ENCODE measurements at regions not wholly inside any gene's neighbourhood (a gene's known extent, or its start where the extent isn't known, plus 50 kb on each side); places are given as distances from the start of the nearest gene placed in this dataset.

DNA sequence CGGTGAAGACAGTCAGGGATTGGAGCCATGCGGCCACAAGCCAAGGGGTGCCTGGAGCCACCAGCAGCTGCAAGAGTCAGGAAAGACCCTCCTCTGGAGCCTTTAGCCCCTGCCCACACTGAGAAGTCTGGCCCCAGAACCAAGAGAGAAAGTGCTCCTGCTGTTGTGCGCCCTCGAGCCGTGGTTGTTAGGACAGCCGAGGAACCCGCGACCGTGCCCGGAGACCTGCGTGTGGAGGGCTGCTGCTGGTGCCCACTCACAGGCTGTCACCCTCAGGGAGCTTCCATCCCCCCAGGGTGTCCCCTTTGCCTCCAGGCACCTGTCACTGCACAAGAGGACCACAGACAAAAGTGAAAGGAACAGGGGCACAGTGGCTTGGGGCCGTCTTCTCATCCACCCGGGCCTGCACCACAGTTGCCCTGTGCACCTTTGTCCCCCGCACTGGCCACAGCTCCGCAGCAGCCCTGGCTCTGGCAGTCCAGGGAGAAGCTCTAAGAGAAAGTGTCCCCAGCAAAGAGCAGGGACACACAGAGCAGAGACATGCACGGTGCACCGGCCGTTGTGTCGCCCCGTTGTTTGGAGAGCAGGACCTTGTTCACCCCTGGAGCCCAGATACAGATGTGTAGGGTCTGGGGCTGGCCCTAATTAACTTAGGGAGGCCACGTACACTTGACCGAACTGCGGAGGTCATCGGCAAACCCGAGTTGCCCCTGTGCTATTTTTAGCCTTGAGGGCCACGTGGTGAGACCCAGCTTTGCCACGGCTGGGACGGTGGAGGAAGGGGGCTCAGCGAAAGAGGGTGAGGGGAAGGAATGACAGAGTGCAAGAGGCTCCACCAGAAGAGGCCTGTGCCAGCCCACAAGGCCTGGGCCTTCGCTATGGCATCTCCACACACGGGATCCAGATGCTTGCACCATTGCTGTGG lies 329.2 kb downstream of the C16orf95 start:
- no peak for DNase-seq

DNA sequence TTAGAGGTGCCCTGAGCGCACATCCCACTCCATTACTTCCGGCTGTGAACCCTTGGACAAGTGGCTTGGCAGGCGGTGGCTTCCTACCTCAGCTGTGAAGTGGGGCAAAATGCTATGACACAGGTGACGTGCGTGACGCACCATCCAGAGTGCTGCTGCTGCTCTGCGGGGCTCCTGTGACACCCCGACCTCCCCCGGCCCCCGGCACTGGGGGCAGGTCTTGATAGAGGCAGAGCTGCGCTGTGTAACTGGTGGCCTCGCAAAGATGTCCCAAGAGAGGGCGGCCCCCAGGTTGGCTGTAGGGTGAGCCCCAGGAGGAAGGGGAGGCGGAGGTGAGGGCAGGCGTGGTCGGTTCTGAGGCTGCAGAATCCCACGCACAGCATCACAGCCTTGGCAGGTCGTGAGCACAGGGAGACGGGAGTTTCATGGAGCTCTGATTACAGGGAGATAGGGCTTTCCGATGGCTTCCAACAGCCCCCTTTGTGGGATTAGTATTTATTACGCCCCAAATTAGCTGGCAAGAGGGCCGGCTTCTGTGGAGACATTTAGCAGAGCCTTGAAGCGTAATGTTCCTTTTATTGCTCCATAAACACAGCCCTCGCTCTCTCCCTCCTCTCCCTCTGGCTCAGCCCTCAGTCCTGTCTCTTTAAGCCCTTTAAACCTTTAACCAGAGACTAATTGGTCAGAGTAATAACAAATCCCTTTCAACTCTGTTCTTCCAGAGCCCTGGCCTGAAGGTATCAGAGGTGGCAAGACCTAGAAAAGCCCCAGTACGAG lies 328.1 kb downstream of the C16orf95 start:
- no peak for DNase-seq

DNA sequence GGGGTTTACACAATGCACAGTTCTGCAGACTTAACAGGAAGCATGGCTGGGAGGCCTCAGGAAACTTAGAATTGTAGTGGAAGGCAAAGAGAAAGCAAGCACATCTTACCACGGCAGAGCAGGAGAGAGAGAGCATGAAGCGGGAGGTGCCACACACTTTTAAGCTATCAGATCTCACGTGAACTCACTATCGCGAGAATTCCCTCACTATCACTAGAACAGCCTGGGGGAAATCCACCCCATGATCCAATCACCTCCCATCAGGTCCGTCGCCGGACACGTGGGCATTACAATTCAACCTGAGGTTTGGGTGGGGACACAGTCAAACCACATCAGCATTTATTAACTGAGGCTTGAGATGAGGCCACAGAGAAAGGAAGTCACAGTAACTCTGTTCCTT lies 326.7 kb downstream of the C16orf95 start:
- no peak for DNase-seq

DNA sequence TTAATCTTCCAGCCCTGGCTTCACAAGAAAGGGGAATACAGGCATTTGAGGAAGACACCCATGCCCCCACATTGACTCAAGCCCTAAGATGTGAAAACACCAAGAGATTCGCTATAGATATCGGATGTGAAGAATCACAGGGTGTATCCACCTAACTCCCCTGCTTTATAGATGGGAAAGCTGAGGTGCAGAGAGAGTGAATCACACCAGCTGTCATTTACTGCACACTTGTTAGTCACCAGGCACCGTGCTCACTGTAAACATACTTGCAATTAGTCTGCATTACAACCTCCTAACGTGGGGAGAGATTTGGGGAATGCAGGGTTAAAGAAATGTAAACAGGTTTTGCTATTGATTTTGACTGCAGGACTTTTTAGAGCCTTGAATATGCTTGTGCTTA lies 325.5 kb downstream of the C16orf95 start:
- DNase-seq = no peak

DNA sequence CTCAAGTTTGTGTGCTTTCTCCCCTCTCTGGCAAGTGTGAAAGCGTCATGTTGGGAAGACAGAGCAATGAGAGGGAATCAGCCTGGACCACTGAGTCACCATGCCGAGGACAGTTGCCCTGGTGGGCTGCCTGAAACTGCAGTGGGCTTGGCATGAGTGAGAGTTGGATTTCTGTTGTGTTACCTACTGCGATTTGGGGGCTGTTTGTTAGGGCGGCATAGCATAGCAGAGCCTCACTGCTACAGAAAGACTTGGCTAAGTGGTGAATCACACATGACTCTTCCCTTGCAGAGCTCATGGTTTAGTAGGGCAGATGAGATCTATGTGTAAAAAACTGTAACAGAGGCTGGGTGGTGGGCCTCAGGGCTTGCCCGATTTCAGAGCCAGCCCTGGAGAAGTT lies 324.6 kb downstream of the C16orf95 start:
- no peak for DNase-seq

DNA sequence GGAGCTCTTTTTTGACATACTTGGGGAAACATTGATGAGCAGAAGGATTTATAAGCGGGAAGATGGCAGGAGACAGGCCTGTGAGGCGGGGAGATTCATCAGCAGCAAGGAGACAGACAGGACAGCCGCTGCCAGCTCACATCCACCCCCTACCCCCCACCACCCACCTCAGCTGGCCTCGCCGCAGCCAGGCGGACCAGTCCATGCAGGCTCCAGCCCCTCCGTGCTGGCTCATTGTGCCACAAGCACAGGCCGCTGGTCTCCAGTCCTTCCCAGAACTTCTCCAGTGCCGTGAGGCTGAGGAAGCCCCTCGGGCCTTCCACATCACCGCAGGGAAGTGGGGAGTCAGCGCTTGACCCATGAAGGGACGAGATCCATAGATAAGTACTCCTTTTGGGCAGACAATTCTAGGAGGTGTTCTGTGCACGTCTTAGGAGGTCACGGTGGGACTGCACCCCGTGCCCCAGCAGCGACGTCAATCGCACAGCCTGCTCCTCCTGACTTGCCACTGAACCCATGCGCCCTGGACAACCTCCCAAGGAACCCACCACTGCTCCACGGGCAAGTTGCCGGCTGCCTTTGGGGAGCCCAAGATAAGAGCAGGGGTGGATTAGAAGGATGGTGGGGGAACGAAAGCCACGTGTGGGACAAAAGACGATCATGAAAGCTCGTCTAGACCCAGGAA lies 323.6 kb downstream of the C16orf95 start:
- DNase-seq = no peak

DNA sequence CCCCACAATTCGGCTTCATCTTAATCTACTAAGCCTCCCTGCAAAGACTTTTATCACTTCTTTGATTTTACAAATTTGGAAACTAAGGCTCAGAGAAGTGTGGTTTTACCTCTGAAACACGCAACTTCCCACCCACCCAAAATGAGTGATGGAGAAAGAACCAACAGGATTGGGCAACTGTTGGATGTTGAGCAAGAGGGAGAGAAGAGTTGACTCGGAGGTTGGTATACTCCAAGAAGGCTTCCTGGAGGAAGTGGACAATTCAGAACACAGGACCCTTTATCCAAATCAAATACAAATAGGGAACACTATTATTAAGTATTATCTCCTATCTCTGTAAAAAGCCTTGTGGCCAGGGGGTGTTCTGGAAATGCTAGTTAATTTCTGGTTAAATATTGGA lies 323.0 kb downstream of the C16orf95 start:
- no peak for DNase-seq

DNA sequence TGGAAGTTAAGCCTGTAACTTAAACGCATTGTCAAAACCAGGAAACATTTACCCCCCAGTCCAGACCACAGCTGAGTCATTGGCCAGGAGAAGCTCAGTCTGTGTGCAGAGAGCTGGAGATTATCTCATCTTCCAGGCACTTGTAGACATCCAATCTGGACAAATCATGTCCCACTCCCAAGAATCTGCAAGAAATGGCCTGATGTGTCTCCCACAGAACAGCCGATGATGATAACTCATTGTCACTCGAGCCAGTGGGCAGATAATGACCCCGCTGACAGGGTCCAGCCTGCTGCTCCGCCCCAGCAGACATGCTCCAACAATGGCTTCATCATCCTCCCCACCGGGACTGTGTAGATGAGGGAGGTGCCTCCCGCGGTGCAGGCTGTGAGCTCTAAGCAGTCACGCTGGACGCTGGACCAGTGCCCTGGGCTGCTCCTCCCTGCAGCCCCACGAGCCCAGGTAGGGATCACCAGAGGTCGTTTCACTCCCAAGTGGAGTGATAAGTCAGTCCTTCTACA lies 322.5 kb downstream of the C16orf95 start:
- DNase-seq = no peak

DNA sequence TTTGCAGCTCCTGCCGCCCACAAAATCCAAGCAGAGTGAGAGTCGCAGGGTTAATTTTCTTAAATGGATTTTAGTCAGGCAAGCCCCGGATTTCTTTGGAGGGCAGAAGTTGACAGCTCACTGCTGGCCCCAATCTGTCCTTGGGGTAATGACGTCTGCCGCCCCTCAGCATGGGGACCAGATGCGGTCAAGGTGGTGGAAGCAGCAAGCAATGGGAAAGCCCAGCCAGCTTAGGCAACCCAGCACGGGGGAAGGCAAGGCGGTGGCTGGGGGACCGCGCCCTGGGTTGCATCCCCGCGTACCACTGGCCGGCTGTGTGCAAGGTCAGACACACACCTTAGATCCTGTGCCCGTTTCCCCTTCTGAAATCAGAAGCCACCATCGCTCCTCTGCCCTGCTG lies 321.7 kb downstream of the C16orf95 start:
- DNase-seq = no peak

DNA sequence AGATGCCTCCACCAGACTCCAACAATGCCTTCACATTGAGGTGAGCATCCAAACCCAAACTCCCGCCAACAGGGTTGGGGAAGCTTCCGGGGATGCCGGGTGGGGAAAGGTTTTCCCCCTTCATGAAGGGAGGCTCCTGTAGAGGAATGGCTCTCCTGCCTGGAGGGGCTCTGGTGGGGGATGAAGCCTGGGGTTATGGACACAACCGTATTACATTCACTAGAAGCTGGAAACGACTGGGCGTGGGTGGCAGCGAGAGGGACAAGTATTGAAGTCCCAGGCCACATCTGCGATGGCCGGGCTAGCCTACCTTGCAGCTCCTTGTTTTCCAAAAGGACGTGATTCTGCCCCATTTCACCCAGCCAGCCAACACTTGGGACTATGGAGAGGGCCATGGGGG lies 321.1 kb downstream of the C16orf95 start:
- DNase-seq = no peak

DNA sequence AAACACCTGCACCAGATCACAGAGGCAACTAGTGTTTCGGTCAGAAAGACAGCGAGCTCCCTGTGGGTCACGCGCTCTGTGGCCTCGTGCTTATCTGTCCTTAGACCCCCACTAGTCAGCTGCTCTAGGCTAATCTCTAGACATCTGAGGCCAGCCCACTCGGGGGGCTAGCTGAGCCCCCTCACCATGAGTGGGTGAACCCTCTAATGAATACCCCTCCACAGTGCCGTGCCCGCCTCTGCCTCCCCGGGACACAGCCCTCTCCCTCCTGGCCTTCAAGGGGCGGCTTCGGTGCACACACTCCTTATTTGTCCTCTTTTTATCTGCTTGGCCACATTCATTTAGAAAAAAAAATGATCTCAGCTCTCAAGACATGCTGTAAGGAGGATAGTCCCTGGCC lies 320.1 kb downstream of the C16orf95 start:
- no peak for DNase-seq

DNA sequence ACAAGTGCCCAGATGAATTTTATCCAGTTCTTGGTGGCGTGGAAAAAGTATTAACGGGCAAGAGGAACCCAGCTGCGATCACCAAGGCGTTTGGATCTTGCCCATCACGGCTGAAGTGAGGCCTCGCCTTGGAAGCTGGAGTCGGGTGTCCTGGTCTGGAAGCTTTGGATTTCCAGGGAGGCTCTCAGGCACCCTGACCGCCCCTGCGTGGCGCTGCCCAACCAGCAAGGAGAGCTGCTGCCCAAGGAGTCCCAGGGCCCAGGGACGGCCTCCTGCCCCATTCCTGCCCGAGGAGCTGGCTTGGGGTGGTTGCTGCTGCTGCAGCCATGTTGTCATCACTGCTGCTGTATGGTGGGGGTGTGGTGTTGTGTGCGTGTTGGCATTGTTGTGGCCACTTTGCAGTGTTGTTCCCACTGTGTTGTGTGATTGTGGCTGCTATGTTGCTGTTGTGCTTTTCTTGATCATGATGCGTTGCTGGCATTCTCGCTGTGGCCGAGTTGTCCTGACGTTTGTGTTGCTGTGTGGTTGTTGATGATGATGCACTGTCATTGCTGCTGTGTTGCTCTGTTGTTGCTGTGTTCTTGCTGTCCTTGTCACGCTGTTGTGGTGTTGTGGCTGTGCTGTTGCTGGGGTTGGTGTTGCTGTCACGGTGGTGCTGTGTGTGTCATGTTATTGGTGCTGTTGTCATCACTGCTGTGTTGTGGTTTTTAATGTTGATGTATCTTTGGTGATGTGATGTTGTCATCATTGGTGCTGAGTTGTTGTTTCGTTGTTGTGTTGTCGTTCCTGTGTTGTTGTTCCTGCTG lies 318.8 kb downstream of the C16orf95 start:
- DNase-seq = no peak

DNA sequence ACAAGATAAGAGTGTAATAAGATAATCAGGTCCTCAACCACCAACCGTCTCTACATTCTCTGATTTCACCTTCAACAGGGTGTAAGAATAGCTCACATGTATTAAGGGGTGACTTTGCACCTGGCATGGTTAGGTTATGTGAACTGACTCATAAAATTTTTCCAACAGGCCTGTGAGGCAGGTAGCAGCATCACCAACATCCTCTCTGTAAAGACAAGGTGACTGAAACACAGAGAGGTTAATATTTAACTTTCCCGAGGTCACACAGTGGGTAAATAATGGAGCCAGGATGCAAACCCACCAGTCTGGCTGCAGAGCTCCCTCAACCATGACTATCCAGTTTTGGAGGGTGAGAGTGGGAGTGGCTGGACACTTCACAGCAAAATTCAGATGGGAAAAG lies 317.2 kb downstream of the C16orf95 start:
- no peak for DNase-seq

DNA sequence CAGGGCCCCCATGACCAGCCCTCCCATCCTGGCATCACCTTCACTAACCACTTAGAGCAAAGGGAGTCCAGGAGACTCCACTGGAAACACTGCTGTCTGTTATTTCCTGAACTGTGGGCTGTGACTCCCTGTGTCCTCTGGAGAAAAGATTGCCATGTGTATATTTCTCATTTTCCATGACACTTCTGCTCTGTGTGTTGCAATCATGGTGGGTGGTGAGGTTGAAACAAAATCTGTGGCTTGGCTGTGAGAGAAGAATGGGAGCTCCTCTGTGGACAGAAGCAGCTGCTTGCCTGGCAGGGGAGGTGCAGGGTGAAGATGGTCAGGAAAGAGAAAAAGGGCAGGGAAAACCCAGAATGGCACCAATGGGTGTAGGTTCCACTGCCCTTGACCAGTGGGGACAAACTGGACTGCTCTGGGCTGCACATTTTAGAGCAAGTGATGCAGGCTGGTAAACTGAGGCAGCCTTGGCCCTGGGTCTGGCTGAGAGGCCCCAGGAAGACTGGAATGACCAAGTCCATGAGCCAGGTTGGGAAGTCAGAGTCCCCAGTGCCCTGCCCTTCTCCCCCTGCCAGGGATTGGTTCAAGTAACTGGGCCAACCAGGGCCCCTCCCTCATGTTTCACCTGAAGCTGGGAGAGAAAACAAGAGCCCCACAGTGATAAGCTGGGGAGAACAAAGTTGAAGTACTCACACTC lies 314.3 kb downstream of the C16orf95 start:
- no peak for DNase-seq

DNA sequence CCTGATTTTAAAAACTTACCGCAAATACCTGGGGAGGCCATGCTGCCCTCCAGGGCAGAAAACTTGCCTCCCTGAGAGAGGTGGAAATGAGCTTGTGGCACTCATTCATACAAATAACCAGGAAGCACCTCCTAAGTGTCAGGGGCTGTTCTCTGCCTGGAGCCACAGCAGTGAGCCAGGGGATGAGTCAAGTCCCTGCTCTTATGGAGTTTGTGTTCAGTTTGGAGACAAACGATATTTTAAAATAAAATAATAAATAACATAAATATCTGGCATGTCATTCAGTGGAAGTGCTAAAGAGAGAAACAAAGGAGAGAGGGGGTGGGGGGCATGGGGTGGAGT lies 313.8 kb downstream of the C16orf95 start:
- no peak for DNase-seq

DNA sequence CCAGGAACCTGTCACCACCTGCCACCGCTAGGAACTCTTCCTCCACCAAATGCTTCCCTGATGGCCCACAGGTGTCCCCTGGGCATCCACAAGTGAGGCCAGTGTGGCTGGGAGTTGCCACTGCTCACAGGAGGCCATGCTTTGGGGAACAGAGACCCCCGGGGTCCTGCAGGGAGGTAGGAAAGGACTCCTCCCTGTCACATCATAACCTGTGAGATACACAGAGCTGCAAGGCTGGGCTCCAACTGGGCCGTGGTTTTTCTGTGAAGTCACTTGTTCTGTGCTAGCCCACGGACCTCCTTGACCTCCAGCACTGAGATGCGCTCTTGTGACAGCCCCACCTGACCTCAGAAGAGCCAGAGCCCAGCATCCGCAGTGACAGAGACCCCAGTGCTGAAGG lies 311.2 kb downstream of the C16orf95 start:
- DNase-seq = no peak

DNA sequence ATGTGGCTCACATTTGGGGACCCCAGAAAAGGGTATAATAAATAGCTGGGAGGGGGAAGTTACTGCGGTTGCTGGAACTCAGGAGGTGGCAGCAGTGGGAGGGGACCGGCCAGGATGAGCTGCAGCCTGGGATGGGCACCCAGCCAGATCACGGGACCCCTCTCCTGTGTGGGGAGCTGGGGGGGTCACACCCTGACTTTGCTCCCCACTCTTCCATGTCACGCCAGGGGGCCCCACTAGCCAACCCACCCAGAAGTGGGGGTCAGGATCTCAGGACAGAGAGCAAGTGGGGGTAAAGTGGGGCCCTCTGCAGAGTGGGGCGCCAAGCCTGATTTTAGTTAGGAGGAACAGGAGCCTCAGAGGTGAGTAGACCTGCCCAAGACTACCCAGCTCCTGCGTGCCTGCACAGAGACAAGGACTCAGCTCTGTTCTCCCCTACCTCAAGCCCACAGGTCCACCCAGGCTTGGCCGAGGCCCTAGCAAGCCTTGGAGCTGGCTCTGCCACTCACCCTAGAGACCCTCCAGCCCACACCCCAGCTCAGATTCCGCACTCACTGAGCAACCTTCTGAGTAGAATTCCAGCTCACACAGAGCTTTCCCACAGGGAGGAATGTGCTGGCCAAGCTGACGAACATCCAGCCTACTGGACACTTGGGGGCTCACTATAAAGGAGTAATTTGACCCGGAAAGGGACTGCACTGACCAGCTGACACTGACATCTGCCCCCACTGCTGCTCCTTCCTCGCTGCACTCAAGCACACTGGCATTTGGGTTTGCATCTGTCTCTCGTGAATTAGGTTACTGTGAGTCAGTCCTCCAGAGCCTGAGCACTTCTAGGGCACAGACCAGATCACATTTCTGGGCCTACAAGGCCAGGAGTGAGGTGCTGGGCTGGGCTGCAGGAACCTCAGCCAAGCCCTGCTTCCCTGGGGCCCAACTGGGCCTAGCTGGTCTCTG lies 310.1 kb downstream of the C16orf95 start:
- no peak for DNase-seq

DNA sequence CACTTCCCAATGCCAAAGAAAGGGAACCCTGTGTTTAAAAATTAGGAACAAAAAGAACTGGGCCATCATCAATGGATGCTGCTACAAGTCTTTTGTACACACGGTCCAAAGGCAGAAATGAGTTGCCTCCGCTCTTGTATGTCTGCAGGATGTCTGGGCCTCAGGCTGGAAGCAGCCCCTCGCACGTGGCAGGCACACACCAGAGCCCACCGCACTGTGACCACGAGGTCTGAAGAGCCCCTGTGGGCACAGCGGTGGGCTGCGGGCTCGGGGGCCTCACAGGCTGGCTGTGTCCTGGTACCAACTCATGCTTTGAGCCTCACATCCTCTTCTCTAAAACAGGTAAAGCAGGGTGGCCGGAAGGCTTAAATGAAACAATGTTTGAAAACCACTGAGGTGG lies 309.3 kb downstream of the C16orf95 start:
- DNase-seq = no peak

DNA sequence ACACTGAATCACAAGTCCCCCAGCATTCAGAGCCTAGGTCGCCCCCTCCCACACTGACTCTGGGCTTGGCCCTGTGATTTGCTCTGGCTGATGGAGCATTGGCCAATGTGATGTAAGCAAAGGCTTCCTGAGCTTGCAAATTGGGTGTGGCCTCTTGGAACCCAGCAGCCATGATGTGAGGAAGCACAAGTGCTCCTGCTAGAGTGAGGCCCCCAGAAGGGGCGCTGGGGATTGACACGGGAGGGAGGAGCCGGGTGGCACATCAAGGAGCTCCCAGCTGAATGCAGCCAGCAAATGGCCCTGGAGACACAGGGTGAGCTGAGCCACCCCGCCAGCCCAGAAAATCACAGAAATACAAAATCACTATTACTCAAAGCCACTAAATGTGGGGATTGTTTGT lies 308.5 kb downstream of the C16orf95 start:
- DNase-seq = no peak
